LNCAP (cell line): ENCODE measurements at regions not wholly inside any gene's neighbourhood (a gene's known extent, or its start where the extent isn't known, plus 50 kb on each side); places are given as distances from the start of the nearest gene placed in this dataset.

Experiments used
- TF ChIP-seq, protein P1 (sequence below): fragments of 450-650 bp; IDR thresholded peaks from 2 replicates; pipeline ENCODE4 v1.5.1; 2017; ENCODE audit warnings: mild to moderate bottlenecking

DNA sequence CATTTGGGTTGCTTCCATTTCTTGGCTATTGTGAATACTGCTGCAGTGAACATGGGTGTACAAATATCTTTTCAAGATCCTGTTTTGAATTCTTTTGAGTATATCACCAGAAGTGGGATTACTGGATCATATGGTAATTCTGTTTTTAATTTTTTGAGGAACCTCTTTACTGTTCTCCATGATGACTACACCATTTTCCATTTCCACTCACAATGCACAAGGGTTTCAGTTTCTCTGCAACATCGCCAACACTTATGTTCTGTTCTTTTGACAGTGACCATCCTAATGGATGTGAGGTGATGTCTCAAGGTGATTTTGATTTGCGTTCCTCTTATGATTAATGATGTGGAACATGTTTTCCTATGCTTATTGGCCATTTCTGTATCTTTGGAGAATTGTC lies 214.4 kb upstream of the ZFP64 start:
- TF ChIP-seq, protein P1, sequence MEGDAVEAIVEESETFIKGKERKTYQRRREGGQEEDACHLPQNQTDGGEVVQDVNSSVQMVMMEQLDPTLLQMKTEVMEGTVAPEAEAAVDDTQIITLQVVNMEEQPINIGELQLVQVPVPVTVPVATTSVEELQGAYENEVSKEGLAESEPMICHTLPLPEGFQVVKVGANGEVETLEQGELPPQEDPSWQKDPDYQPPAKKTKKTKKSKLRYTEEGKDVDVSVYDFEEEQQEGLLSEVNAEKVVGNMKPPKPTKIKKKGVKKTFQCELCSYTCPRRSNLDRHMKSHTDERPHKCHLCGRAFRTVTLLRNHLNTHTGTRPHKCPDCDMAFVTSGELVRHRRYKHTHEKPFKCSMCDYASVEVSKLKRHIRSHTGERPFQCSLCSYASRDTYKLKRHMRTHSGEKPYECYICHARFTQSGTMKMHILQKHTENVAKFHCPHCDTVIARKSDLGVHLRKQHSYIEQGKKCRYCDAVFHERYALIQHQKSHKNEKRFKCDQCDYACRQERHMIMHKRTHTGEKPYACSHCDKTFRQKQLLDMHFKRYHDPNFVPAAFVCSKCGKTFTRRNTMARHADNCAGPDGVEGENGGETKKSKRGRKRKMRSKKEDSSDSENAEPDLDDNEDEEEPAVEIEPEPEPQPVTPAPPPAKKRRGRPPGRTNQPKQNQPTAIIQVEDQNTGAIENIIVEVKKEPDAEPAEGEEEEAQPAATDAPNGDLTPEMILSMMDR: no peak

DNA sequence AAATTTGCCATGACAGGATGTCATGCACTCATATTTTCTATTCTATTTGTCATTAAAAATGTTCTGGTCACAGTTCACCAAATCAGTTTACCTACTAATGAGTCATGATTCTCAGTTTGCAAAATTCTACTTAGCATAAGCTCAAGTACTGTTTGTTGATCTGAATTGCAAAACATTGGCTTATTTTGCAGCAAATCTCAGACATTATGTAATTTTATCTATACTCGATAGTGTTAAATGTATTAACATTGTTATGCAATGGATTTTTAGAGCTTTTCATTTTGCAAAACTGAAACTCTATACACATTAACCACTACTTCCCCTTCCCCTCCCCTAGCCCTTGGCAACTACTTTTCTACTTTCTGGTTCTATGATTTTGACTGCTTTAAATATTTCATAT lies 213.8 kb upstream of the ZFP64 start:
- TF ChIP-seq, protein P1: no peak

DNA sequence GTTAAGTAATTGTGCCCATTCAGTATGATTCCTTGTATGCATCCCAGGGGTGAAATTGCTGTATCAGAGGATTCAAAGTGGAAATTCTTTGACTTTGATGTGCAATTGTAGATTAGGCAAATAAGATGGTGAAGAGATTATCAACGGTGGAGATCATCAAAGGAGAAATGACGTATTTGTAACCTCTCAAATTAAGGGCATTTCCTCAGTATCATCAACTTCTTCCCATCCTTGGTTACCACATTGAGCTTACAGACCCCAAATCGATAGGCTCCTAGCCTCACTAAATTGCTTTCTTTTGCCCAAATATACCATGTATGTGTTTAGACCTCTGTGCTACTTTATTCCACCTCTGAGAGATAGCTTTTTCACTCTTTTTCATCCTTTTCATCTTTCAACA lies 213.1 kb upstream of the ZFP64 start:
- TF ChIP-seq, protein P1: no peak

DNA sequence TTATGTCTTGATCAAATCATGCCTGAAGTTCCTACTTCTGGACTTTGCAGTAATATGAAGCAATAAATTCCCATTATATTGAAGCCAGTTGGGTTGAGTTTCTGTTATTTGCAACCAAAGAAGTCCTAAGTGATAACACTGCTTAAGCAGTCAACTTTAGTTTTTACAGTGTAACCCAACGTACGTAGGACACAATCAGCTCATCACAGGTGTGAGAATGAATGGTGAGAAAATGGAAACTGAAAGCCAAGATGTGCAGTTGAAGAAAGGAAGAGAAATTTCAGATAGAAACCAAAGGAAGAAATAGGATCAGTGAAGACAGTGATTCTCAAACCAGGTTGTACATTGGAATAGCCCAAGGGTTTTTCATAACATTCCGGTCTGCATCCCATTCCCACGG lies 211.4 kb upstream of the ZFP64 start:
- TF ChIP-seq, protein P1: no peak

DNA sequence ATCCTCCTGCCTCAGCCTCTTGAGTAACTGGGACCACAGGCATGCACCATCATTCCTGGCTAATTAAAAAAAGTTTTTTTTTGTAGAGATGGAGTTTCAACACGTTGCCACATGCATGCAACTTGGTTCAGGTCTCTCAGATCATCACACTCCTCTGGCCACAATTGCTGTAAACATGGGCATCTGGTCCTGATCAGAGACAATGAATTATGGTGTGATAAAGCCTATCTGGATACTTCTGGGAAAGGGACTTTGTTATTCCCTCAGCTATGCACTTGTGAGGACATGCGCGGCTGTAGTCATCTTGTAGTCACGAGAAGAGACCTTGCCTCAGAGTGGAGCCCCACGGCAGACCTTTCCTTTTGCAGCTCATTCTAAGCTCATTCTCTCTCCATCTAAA lies 210.9 kb upstream of the ZFP64 start:
- TF ChIP-seq, protein P1: no peak

DNA sequence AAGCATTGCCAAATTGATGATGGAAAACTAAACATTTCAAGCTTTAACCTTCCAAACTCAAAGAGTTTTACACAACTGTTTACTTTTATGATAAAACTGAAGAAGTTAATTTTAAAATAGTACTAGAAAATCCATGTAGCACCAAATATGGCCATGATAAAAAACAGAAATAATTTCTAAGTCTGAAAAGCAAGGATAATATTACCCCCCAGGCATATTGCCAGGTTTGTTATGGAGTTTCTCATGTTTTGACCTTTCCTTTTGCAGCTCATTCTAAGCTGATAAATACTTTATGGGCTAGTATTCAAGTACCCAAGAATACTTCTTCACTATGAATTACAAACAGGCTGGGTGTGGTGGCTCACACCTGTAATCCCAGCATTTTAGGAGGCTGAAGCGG lies 209.9 kb upstream of the ZFP64 start:
- TF ChIP-seq, protein P1: no peak

DNA sequence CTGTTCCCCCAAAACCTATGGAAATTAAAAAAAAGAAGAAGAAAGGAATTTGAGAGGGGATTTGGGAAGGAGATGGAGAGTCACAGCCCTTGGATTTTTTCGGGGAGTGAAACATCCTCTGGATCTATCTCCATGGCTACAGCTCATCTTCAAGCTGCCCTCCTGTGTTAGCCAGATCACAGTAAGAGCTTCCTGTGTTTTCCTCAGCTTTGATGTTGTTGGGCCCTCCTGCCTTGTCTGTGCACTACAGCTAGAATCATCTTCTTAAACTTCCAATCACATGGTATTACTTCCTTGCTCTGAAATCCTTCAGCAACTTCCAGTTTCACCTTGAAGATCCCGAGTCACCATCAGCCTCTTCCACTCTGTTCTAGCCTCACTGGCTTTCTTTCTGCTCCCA lies 207.8 kb upstream of the ZFP64 start:
- TF ChIP-seq, protein P1: no peak

DNA sequence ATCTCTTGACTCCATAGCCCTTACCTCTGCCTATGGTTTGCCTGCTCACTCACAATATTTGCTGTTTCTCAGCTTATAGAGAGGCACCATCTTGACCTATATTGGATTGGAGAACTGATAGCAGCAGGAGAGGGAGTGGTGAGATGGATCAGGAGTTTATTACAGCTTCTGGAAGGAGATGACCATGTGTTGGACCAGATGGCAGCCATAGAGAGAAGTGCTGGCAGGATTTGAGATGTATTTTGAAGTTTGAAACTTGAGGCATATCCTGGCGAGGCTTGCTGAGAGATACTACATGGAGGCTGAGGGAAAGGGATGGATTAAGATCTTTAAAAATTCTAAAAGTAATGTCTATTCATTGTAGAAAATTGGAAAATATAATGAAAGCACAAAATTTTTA lies 198.0 kb upstream of the ZFP64 start:
- TF ChIP-seq, protein P1: no peak
